HG02623 (cell line): ENCODE measurements at regions not wholly inside any gene's neighbourhood (a gene's known extent, or its start where the extent isn't known, plus 50 kb on each side); places are given as distances from the start of the nearest gene placed in this dataset.

Source experiments
- ATAC-seq: cut with Tn5 transposase; IDR thresholded peaks from one replicate; pipeline ENCODE4 v1.9.1; 2021; ENCODE audit warnings: moderate library complexity; ENCODE audit not compliant: unreplicated experiment

DNA sequence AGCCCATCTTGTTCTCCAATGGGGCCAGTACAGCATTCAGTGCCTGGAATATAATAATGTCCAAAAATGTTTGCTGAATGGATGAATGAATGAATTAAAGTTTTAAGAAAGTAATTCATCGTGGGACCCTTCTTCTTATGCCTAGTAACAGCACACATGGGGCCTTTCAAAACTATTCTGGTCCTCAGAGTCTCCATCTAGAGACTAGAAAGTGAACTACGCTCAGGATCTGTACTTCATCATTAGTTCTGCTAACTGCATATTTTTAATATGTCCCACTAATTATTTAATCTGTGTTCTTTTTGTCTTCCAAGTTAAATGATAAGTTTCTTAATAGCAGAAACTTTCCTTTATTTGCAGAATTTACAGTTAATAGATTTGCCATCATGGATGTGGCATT is 172.5 kb downstream of the SMAD2 start:
- ATAC-seq, result no peak

DNA sequence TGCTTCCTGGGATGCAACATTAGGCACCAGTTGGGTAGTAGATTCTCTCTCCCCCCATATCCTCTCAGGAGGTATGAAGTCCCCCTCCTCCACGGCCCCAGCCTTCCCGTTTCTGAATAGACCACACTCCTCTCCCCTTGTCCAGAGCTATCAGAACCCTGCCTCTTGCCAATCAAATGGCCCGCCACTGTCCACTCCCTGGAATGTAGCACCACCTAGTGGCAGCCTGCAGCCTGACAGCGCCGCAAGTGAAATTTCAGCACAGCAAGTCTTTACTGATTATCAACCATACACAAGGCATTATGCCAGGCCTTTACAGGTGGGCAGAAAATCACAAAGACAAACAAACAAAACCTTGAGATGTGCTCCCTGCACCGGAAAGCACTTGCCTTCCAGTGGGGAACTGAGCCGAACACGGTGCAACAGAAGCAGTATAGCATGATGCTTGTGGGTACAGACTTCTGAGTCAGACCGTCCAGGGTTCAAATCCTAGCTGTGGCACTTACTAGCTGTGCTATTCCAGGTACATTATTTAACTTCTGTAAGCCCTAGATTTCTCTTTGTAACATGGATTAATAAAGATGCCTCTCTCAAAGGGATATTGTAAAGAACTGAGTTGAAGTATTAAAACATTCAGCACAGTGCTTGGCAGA is 174.0 kb downstream of the SMAD2 start:
- ATAC-seq, result no peak

DNA sequence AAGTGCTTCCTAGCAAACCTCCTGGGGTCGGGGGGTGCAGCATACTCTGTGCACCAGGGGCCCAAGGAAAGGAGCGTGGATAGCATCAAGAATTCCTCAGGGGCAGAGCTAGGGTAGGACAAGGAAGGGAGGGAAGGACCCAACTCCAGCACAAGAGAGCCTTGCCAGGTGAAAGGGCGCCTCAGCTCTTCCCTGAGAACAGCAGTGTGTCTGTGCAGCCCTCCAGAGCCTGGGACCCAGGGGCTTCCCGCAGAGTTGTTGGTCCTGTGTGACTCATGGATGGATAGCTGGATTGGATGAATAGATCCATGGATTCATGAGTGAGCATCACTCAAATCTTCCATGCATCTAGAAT is 175.4 kb downstream of the SMAD2 start:
- ATAC-seq, result no peak

DNA sequence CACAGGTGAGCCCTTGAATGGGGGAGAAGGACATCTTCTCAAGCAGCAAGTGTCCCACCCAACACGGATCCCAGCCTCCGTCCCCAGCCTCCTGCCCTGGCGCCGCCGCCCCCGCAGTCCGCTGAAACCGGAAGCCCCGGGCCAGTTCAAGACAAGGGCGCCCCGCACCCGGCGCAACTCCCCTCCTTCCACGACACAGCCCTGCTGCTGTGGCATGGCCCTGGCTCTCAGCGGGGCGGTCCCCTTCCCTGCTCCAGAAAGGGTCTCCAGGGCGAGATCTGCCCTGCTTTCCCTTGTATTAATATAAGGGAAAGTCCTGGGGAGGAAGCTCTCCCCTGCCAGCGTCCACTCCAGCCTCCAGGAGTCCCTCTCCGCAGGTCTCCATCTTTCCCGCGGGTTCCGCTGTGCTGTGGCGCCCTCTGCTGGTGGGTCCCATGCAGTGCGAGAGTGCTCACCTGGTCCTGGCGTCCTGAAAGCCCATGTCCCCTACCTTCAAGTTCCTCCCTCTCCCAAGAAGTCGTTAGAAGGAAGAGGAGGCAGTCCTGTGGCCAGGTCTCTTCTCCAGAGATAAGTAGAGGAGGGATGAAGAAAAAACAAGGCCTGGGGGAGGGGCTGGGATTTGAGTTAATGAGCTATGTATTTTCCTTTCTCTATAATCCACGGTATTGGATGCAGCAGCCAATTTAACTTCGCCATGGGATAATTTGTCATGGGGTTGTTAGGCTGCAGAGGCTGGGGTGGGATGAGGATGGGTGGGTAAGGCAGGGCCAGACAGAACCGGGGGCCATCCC is 176.0 kb downstream of the SMAD2 start:
- ATAC-seq, result no peak

DNA sequence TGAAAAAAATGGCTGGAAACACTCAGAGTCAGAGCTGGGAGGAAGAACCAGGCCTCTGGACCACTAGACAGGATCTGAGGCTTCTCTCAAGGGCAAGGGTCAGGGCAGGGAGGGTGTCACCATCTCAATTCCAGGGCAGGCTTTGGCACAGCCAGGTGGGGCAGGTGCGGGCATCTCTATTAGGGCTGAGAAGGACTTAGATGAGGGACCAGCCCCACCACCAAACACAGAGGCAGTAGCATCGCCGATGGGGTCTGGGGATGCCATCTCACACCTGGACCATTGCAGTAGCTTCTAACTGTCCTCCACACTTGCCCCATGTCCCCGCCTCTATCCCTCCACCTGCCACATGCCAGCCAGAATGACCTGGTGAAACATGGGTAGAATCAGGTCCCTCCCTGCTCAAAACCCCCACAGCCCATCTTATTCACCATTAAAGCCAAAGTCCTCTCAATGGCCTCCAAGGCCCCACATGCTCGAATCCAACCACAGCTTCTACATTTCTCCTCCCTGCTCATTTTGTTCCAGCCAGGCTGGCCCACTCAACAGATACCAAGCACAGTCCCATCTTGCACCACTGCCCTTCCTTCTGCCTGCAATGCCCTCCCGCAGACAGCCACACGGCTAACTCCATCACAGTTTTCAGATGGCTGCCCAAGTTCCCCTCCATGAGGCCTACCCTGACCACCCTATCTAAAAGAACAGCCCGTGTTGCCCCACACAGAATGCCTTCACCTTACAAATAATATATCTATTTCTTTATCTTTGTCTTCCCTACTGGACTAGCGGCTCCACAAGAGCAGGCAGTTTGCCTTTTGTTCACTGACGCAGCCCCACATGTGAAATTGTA is 177.4 kb downstream of the SMAD2 start:
- no peak for ATAC-seq

DNA sequence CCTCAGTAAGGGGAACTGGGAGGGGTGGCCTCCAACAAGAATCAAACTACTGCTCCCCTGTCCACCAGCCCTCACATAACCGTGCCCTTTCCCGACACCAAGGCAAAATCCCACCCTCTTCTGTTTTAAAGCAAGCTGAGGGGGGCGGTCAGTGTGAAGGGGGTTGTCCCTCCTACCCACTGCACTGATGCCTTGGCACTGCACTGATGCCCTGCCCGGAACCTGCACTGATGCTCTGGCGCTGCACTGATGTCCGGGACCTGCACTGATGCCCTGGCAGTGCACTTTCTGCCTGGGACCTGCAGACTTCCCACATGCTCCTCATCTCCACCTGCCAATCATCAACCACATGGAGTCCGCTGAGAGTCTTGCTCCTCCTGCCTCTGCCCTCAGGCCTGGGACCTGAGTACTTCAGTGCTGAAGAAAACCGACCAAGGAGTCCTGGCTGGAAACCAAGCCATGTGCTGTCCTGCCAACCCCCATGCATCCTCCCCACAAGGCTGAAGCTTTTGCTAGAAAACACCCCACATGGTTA is 179.5 kb downstream of the SMAD2 start:
- no peak for ATAC-seq

DNA sequence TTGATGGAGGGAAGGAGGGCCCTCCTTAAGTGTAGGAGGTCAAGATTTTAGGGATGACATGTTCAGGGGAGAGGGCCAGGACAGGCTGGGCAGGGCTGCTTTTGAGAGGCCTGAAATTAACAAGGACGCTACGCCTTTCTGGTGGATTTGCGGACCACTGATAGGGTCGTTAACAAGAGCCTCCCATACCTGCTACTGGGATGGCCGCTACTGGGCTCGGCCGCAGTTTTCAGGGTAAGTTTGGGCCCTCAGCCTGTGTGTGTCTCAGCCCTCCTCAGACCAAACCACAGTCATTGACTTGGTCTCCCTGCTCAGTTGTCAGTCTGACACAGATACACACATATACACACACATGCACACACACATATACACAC is 180.9 kb downstream of the SMAD2 start:
- ATAC-seq, result no peak

DNA sequence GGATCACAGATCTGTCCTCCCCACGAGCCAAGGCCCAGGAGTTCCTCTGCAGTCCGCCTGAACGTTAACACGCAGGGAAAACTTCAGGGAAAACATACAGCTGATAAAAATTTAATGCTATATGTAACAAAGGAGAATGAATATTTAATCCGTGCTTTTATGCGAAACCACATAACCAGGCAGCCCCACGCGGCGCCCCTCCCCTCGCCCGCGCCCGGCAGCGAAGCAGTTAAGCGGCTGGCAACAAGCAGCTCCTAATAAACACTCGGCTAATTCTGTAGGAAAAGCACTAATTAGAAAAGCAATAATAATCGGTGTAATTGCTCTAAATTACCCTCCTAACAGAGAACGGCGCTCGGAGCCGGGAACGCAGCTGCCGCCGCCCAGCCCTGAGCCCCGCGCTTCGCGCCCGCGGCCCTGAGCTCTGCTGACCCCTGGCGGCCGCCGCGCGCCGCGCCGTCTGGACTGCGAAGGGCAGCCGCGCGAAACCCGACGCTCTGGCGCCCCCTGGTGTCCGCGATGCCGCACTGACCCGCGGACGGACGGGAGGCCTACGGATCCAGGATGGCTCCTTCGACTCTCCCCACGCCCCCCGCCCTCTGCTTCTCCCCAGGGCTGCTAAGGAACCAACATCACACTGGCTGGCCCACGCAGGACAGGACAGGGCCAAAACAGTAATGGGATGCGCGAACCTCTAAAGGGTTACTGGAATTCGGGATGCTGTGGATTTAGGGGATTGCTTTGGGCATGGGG is 181.4 kb downstream of the SMAD2 start:
- ATAC-seq, result peak; percentile 92

DNA sequence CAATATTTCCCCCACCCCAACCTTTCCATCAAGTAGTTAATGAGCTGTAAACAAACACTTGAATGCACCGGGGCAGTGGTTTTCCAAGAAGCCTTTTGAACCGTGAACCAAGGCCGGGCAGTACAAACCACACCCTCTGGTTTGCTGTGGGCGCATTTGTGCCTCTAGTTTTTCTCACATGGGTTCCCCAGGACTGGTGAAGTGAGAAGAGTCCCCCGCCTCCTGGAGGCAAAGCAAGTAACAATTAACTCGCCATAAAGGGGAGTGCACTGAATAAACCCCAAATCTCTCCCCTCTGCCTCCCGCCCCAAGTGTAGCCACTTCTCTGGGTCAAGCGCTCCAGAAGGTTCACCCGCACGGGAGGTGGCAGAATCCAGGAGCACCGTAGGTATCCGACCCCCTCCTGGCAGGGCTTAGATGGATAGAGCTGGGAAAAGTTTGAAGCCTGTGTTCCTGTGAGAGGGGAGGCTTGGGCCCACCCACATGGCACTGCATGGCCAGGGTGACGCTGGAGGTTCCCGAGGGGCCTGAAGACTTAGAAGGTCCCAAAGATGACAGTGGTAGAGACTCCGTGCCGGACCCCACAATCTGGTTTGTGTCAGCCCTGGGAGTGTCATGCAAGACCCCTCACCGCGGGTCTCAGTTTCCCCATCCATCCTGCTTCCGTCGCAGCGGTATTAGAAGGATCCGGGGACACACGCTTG is 182.2 kb downstream of the SMAD2 start:
- no peak for ATAC-seq

DNA sequence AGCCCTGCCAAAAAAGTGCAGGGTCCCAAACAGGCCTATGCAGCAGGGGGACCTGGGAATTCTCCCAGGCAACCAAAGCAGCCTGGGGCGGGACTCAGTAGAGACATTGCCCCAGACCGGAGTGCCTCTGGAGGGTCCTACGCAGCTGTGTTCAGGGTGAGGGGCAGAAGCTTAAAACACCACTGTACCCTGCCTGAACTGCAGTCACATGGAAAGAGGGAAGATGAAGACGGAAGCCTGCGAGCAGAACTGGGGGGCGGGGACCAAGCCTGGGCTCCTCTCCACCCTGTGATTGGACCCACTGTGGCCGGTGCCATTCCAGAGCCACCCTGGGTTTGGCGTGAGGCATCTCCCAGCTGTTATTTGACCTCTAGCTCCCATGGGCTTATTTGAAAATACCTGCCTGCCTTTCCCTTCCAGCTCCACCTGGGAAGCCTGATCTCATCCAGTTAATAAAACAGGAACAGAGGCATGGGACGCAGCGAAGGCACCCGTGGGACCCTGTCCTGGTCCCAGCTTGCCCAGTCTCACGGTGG is 183.1 kb downstream of the SMAD2 start:
- ATAC-seq, result no peak

DNA sequence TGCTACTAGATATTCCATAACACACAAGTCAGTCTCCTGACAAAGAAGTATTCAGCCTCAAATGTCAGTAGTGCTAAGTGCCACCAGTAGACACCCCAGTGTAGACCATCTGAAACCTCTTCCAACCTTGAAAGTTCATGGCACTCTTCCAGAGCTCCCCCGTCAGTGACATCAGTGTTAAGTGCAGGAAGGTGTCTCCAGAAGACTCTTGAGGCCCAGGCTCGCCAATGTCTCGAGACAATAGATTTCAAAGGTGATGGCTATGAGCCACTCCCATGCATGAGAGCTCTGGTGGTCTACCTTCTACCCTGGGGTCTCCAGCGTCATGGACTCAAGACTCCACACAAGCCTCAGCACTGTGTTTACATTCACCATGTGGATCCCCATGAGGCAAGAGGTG is 183.8 kb downstream of the SMAD2 start:
- no peak for ATAC-seq

DNA sequence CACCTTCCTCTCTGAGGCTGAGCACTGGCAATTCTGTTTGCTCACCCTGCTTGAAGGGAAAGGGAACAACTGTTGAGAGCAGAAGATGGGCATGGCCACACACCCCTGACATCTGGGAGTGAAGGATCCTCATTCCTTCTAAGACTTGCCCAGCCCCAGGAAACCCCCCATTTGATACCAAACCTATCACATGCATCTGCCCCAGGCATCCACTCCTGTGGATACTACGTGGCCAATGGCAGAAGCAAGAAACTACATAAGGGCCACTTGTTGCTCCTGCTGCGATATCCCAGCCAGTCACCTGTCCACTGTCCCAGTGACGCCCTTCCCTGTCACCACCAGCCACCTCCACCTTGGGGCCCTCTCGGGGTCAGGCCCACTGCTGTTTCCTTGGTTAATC is 185.2 kb downstream of the SMAD2 start:
- no peak for ATAC-seq

DNA sequence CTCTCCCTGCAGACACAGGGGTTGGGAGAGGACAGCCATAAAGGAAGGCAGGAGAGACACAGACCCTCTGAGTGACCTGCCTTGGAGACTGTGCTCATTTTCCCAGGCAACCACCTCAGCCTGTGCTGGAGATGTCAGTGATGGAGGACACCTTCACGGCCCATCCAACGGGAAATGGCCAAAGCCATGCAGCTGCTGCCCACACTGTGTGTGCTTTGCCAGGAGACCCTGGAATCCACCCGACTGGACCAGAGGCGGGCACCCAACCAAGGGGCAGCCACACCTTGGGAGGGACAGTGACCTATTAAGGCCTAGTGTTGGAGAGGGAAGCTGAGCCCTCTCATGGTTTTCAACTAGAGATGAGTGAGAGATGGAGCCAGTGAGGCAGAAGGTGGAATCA is 192.5 kb downstream of the SMAD2 start:
- ATAC-seq, result no peak

DNA sequence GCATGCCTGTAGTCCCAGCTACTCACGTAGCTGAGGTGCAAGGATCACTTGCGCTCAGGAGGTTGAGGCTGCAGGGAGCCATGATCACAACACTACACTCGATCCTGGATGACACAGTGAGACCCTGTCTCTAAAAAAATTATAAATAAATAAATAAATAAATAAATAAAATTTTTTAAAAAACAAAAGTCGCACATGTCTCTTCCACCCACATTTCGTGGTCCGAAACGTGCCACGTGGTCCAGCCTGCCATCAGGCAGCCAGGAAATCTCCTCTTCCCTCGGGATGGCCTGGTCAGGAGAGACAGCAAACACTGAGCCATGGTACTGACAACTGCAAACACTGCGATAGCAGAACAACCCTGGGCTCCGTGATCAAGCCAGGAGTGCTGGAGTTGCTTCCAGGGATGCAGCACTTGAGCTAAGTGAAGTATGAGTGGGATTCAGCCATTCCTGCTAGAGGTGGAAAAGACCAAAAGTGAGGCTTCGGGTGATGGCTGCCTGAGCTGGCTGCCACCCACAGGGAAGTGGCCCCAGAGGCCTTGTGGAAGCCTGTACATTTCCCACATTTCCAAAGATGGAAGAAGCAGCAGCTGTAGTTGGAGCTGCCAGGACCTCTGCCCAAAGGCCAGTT is 193.1 kb downstream of the SMAD2 start:
- no peak for ATAC-seq

DNA sequence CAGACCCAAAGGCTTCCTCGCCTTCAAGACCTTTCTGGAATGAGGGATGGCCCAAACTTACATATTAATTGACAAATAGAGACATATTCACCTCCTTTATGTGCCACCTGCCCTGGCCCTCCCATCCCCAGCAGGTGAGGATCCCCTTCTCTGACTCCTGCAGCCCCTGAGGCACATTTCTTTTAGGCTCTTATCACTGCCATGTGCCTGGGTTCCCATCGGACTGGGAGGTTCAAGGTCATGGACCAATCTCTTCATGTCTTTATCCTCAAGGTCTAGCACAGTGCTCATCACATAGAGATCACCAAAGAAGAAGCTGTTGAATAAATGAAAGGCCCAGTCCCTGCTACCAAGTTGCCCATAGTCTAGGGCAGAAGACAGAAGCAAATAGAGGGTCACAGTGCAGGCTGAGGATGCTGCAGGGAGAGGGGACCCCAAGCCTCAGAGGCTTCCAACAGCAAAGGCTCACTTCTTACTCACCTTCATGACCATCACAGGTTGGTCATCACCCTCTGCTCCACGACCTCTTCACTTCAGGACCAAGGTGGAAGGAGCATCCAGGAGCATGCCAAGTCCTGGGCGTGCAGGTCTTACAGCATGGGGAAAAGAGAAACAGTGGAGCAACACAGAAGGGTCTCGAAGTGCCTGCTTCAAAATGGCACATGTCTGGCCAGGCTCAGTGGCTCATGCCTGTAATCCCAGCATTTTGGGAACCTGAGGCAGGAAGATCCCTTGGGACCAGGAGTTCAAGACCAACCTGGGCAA is 193.9 kb downstream of the SMAD2 start:
- no peak for ATAC-seq

DNA sequence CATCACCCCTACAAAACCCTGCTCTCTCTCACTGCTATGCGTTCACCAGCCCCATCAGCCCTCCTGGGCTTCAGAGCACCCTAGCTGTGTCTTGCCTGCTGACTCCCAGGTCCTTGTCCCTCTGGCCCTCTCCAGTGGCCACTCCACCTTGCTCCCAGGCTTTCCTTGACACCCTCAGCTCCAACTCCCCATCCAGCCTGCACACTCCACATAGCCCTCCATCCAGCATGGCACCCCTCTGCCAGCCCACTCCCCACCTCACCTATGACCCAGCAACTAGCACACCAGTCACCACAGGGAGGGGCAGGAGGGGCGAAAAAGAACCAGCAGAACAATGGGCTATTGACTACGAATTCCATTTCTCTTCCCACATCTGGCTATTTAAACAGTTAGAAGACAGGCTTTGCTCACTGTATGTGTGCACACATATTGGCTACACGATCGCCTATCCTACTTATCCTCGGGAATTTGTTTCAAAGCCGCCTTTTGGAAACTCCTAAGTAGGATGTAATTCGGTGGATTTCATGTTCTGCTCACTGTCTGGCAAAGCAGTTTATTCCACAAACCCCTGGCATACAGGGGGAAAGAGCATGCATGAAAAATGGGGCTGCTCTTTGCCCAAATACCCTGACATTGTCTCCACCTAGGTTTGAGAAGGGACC is 195.3 kb downstream of the SMAD2 start:
- ATAC-seq, result no peak

DNA sequence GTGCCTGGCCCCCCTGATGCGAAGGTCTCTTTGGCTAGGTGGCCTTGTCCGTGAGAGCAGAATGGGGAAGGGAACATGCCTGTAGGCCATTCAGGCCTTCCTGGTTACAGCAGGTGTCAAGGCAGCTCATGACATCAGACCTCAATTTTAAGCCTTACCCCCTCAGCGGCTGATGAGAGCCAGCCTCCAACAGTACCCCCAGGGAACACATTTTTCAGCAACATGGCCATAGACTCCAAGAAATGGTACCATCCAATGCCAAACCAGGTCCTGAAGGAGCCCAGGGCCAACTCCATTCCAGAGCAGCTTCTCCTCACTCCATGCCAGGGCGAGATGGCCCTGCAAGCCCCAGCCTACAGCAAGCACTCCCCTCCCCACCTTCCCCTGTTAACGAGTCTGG is 199.2 kb downstream of the SMAD2 start:
- no peak for ATAC-seq

DNA sequence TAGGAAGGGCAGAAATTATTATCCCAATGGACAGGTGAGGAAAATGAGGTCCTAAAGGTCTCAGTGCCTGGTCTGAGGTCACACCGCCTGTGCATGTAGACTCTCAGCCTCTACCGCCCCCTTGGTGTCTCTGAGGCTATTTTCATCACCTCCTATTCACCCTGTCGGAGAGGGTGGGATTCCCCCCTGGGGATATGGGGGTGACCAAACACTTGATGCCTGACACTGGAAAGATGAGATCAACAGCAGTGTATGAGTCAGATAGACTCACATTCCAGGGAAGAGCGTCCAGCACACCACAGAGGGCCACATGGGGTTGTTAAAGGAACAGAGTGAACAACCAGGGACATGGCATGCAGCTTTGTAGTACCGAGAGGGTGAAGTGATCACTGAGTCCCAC is 199.7 kb downstream of the SMAD2 start:
- no peak for ATAC-seq
